ENCODE measurements at regions not wholly inside any gene's neighbourhood (a gene's known extent, or its start where the extent isn't known, plus 50 kb on each side); places are given as distances from the start of the nearest gene placed in this dataset.

- TF ChIP-seq CTCF (IDR thresholded peaks at IDR 0.05; ENCODE audit: low read depth, low read length, missing input control) (no peak), HNF4A (conservative IDR thresholded peaks at IDR 0.05) (no peak), REST (IDR thresholded peaks at IDR 0.05) (no peak), GABPA (IDR thresholded peaks at IDR 0.05 in 1 of 2, conservative IDR thresholded peaks at IDR 0.05 in 1 of 2) (no peak), MAX (IDR thresholded peaks at IDR 0.05) (no peak), EGR1 (IDR thresholded peaks at IDR 0.05; ENCODE audit: low read depth in 2 of 2) (no peak), RAD21 (IDR thresholded peaks at IDR 0.05) (no peak), RXRA (IDR thresholded peaks at IDR 0.05) (no peak), YY1 (IDR thresholded peaks at IDR 0.05) (no peak), FOXA1 (IDR thresholded peaks at IDR 0.05) (no peak), ATF3 (IDR thresholded peaks at IDR 0.05) (no peak), ZBTB33 (IDR thresholded peaks at IDR 0.05) (no peak)
Measured at GRCh38 chr7:96426027-96426426, 104.1 kb upstream of the SLC25A13 start.

Measured in liver (tissue), 3 donors.